ENCODE measurements at regions not wholly inside any gene's neighbourhood (a gene's known extent, or its start where the extent isn't known, plus 50 kb on each side); places are given as distances from the start of the nearest gene placed in this dataset.

- TF ChIP-seq CTCF (IDR thresholded peaks at IDR 0.05) (no peak), POLR2A (IDR thresholded peaks at IDR 0.05) (no peak)
Measured at GRCh38 chr1:223056802-223057201, 86.2 kb downstream of the TLR5 start.

Measured in right lobe of liver (tissue), 4 donors.